DND-41 (cell line): ENCODE measurements at regions not wholly inside any gene's neighbourhood (a gene's known extent, or its start where the extent isn't known, plus 50 kb on each side); places are given as distances from the start of the nearest gene placed in this dataset.

Experiments
- CTCF ChIP-seq: IDR thresholded peaks from 2 replicates; pipeline ENCODE4 v1.5.1; 2012; ENCODE audit warnings: borderline replicate concordance, low read length, moderate library complexity, mild to moderate bottlenecking; ENCODE audit not compliant: poor library complexity, severe bottlenecking; ENCODE audit errors: extremely low read depth
- EZH2 ChIP-seq: IDR thresholded peaks from 3 replicates; pipeline ENCODE4 v1.6.1; 2012; ENCODE audit warnings: borderline replicate concordance, low read depth, mild to moderate bottlenecking, moderate library complexity, low read length, inconsistent platforms; ENCODE audit not compliant: severe bottlenecking

GRCh38 chr1:30265127-30266070 lies 458.0 kb downstream of the MATN1 start:
- no peak for TF ChIP-seq CTCF
- TF ChIP-seq EZH2, result no peak
